ENCODE measurements at regions not wholly inside any gene's neighbourhood (a gene's known extent, or its start where the extent isn't known, plus 50 kb on each side); places are given as distances from the start of the nearest gene placed in this dataset.

DNA sequence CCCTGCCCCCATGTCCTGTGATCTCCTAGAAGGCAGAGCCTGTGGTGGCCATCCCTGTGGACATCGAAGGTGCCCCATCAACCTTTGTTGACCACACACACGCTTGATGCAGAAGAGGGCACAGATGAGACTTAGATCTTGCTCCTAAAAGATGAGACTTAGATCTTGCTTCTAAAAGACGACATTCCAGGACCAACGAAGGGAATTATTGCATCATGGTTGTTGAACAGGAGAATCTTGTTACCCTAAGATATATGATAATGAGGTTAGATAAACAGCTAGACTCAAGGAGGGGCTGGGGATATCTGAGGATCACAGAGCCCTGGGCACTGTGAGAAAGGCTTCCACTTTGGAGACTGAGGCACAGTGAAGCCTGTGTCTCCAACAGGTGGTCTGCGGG lies 91.1 kb upstream of the WSCD2 start:
- DNase-seq = no peak
- ATAC-seq = no peak

DNA sequence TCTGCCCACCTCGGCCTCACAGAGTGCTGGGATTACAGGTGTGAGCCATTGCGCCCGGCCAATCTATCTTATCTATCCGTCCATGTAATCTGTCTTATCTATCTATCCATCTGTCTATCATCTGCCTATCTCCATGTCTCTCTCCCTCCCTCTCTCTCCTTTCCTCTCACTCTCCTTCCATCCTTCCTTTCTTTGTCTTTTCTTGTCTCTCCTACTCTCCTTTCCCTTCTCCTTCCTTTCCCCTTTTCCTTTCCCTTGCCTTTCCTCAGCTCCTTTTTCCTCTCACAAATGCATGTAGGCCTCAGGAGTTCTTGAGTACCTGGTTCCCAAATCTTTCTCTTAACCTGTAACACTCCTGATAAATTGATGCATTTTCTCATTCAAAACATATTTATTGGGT lies 89.3 kb upstream of the WSCD2 start:
- DNase-seq = no peak
- no peak for ATAC-seq

DNA sequence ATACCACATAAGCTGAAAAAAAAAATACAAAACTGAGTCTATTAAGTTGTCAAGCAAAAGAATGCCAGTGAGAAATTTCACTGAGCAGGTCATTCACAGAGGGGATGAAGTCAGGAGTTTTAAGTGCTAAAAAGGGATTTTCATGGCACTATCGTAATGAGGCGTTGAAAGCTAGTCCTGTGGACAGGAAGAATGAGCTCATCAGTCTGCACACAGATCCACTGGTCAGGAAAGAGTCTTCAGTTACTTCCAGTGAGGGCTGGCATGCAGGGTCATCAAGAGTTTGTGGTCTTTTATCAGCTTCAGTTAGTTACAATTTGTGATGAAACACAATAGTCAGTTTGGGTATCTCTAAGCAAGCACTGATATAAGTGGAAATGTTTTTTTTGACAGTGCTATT lies 88.1 kb upstream of the WSCD2 start:
- no peak for ATAC-seq
- no peak for DNase-seq

DNA sequence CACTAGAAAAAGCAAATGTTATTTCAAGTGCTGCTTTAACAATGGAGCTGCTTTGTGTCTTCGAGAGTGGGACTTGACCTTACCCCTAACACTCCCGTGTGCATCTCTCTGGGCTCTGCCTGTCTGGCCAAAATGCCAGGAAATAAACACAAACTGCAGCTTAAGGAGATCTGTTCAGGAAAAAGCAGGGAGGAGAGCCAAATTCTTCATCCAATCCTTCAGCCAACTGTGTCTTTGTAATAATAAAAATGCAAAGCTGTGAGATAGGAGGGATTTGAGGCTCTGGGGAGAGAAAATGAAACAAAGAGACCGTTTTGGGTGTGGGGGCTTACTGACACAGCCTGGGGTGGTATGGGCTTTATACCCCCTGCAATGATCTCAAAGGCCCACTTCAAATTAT lies 85.8 kb upstream of the WSCD2 start:
- no peak for ATAC-seq
- DNase-seq = no peak

DNA sequence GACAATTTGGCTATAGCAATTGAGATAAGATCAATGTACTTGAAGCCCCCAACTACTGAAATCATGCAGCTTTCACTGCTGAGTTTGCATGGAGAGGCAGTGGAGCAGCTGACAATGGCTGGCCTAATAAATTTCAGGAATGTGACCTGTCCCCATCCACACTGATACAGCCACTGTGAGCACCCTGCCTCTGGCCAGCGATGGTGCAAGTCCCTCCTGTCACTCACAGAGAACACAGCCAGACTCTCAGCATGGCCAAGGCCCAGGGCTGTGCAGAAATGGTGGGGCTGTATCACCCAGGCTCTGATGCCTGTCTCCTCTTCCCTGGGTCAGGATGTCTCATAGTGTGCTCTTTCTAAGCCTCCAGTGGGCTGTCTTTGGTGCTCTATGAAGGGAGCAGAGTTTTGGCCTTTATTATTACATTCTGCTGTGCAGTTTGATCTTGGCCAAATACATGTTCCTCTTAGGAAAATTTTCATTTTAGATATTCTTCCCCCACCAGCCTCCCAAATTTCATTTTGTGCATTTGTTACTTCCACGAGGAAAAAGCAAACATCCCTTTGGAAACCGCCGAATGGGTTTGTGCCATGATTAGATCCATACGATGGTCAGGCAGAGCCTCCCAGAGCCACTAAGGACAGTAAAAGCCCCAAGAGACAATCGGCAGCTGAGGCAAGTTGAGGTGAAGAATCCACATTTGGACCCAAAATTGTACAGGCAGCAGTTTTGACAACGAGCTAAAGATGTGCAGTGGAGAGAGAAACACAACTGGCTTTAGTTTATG lies 85.1 kb upstream of the WSCD2 start:
- DNase-seq (no peak), ATAC-seq (no peak)

DNA sequence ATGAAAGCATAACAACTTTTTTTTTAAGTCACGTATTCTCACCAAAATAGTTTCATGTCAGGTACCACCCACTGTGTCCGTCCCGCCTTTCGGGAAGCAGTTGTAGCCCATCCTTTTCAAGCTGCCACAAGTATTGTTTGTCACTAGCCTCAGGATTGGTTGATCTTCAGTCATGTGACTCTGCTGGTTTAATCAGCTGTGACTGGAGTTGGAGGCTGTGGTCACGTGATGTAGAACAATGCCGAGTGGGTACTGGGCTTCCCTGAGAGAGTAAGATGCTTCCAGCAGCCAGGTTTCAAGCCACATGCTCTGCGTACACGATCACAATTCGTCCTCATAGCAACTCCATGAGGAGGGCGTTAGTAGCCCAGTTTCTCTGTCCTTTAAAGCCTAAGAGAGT lies 83.0 kb upstream of the WSCD2 start:
- ATAC-seq (no peak), DNase-seq (no peak)

DNA sequence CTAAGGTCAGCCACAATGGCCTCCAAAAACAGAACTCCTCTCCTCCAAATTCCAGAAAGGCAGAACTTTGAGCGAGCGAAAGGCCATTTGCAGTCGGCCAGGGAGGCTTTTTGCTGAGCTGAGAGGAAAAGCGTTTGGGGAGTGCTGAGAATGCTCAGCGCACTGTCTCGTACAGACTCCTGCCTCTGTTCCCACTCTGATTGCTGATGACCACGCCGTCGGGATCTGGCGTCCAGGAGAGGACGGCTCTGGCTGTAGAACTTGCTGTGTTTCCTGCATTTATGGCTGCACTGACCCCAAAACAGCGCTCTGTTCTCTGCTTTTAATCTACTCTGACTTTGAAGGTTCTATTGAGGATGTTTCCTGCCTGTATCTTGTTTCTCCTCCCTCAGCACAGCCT lies 82.4 kb upstream of the WSCD2 start:
- no peak for ATAC-seq
- no peak for DNase-seq

DNA sequence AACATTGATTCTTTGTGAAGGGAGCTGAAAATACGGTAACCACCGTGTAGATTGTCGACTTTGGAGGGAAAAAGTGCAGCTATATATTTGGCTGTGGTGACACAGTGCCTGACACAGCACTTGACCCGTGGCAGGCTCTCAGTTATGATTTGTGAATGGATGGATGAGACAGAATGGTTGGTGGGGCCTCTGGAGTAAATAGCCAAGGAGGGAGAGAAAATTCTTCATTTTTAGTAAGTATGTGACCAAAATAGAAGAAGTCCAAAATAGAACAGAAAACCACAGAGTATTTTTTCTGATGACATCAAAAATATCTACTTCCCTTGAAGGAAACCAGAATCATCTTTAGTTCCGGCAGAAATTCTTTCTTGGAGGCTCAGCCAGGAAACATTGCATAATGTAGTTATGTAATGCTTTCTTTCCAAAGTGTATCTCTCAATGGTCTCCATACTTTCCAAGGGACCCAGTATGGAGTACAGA lies 82.0 kb upstream of the WSCD2 start:
- no peak for DNase-seq
- no peak for ATAC-seq

DNA sequence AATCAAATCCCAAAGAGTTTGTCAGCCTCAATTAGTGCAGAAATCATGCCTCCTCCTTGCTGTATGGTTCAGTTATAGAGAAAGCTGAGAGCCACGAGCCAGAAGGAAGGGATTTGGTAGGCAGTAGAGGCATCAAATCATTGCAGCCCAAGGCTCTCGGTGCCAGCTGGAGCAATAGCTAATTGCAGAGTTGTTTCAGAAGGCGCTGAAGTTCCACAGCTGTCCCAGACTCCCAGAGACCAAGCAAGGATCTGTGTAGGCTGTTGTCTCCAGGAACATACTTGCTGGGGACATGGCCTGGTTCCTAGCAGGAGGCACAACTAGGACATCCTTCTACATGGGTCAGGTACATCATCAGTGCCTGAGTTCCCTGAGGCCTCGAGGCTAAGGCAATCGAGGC lies 80.4 kb upstream of the WSCD2 start:
- ATAC-seq = no peak

DNA sequence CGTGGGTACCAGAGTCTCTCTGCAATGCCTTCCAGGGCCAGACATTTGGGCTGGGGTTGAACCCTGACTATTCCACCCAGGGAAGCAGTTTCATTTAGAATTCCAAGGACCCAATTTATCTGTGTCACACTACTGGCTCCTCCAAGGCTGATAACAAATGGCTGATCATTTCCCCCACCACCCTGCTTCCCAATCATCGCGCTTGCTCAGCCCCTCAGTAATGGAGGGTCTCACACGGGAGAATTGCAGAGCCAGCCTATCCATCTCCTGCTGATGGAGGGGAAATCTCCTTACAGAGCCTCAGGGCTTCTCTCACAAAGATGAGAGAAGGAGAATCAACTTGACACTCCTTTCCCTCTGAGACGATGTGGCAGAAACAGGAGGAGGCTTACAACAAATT lies 78.4 kb upstream of the WSCD2 start:
- no peak for DNase-seq
- no peak for ATAC-seq

More for the DNA sequence above, 80.4 kb upstream of the WSCD2 start:
- no peak for DNase-seq

DNA sequence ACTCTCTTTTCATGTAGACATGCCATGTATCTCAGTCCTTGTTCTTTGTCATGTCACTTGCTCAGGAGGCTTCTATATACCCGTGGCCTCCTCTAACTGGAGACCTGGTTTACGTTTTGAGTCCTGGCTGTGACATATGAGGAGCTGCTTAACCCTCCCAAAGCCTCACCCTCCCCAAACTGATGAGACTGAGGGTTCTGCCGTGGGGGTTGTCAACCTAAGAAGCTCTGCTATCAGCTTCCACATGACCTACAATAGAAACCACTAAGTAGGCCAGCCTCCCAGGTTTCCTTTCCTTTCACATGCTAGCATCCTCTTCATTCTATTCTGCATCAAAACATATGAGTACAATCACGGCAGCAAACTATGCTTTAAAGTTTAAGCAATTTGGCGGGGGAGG lies 76.8 kb upstream of the WSCD2 start:
- DNase-seq (no peak), ATAC-seq (no peak)

DNA sequence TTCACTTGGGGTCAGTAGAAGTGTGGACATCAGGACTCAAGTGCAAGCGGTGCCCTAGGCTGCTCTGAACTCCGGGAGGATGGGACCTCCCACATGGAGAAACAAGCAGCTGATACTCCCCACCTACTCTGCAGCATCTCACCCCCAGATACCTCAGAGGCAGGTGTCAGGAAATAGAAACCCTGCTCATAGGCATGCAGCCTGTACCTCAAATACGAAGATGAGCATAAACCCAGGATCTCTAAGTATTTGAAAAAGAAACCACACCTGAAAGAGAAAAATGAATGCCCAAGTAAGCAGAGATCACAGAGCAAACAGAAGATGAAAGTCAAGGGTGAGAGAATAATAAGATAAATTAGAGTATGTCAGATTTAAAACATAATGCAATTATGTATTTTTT lies 75.6 kb upstream of the WSCD2 start:
- ATAC-seq = no peak
- DNase-seq = no peak

DNA sequence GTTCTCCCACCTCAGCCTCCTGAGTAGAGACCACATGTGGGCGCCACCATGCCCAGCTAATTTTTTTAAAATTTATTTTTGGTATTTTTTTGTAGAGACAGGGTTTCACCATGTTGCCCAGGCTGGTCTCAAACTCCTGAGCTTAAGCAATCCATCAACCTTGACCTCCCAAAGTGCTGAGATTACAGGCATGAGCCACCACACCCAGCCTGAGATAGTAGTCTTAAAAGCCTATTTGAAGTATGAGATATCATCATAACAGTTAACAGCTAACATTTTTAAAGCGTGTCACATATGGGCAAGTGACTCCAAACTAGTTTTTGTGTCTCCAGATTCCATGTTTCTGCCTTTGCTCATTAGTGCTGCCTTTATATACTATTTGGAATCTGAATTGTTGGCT lies 74.6 kb upstream of the WSCD2 start:
- DNase-seq (no peak), ATAC-seq (no peak)

DNA sequence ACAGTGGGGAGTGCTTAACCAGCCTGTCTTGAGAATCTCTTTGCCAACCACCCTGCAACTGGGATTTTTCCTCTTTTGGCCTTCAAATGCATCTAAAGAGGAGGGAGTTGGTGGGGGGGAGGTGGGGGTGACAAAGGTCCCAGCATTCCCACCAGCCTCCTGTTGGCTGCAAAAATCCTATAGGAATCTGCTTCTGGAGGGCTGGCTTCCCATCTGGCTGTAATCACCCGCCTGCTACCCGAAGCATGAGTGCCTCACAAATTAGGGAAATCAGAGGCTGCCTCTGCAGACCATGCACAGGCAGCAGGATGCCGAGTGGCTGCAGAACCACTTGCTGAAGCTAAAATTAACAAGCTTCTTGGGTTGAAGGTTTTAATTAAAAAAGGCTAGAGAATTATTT lies 73.9 kb upstream of the WSCD2 start:
- DNase-seq (no peak), ATAC-seq (no peak)

DNA sequence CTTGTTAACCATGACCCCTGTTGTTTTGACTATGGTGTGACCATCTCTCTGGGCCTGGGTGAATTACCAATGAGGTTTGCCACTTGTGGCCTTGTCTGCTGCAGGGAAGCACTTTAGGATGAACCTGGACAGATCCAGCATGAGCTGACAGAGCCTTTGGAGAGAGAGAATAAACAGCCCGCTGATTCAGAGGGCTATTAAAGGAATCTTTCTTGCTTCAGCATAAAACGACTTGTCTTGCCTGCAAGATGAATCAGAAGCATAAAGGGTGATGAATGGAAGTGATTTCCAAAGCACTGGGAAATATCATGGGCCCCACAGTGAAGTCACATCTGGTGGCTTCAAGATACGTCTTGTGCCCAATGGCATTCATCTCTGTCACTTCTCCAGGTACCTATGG lies 69.0 kb upstream of the WSCD2 start:
- DNase-seq = no peak
- ATAC-seq = no peak

DNA sequence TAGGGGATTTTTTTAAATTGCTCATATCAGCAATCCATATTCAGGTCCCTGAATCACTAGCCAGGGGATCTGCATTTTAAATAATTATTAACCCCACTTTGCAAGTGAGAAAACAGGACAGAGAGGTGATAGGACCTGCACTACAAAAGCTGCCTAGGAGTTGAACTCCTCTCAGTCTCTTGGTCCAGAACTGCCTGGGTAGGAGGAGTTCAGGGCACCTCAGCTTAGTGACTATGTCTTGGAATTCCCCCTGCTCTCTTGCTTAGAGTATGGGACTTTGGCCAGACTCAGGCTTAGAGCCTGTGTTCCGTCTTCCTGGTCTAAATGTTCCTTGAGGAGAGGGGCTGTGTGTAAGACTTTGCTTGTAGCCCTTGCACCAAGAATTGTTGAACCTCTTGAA lies 68.2 kb upstream of the WSCD2 start:
- no peak for DNase-seq
- no peak for ATAC-seq

DNA sequence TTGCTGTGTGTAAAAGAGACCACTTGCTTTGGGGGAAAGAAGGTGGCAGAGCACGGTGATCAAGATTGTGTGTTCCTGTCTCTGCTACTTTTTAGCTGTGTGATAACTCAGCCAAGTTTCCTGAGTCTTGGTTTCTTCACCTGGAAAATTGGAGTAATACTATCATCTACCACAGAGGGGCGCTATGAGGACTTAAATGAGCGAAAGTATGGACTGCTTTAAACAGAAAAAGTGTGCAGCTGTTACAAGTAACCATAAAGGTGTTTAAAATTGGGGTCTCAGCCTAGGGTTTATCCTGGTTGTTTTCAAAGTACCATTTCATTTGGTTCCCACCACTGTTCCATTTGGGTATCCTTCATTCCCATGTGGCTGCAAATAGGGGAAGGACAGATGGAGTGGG lies 65.9 kb upstream of the WSCD2 start:
- DNase-seq = no peak
- no peak for ATAC-seq

DNA sequence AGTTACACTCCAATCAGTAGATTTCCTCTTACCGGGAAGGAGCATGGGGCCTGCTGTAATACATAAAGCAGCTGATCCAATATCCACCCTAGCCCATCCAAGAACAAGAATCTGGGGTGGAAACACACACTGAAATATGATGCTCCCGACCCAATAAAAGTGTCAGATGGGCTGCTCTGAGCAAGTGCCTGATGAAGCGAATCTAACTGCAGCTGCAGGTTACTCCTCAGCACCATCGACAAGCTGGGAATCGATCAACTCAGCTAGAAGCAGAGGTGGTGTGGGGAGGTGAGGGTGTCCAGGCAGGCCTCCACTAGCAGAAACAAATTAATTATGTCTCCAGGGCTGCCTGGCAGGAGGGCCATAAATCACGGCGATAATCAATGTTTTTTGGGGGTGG lies 64.0 kb upstream of the WSCD2 start:
- ATAC-seq (no peak), DNase-seq (no peak)

DNA sequence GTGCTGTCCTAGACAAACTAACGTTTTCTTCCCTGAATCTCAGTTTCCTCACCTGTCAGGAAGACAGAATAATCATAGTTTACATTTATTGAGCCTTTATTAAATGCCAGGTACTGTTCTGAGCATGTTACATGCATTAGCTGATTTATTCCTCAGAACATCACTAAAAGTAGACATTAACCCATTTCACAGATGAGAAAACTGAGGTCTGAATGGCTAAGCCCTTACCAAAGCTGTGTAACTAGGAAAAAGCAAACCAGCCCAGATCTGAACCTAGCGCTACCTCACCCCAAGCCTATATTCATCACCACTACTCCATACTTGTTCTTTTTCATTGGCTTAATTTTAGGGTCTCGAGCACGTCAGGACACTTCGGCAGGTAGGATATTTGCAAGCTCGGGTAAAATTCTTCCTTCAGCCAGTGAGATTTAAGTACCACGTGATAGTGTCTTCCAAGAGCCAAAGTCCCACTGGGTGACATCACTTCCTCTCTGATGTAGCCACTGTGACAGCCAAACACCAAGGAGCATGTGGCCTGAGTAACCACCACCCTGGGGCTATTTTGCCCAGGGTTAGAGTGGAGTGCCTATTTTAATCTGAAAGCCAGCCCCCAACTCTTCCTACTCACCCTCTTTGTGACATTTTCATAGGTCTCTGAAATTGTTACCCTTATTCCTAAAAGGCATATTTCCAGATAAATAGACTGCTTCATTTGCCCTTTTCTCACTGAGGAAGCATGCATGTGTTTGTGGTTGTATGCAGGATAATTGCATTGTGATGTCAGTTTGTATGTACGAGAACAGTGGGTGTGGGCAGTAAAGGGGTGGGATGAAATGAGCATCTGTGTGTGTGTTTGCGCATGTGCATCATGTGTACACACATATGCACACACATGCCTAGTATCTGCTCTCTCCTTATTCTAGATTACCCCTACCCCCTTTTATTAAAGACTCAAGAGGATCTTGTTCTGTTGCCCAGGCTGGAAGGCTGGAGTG lies 62.2 kb upstream of the WSCD2 start:
- no peak for DNase-seq
- ATAC-seq = no peak

DNA sequence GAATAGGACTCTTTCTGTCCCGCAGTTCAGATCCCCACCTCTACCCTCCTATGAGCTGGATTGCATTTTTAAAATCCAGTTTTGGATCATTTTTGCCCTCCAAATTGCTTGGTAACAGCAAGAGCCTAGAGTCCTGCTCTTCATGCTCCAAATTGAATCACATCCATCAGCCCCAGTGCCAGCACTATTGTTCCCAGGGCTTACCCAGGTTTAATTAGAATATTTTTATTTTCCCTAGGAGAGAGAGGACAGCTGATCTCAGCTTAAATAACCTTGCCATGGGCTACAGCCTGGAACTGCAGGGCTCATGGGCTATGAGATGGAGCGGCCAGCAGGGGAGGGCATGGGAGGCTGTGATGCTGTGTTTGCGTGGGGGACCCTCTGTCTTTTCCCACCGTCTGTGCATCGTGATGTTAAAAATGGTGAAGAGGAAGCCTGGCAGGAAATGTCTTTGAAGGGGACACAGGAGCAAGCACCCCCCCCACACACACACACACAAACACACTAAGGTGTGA lies 59.4 kb upstream of the WSCD2 start:
- ATAC-seq (no peak), DNase-seq (no peak)

DNA sequence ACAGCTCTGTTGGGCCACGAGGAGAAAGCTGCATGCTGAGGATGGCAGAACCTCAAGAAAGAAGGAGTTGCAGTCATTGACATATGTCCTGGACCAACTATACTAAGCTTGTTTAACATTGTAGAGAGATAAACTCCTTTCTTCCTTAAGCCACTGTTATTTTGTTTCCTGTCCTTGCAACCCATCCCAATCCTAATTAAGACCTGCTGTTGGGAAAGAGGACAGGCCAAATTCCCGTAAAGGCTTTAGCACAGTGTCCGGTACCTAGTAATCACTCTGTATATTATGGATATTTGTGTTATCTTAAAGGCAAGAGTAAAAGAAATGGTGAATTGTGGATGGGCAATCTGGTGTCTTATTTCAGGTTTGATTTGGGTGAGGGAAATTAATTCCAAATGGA lies 53.5 kb upstream of the WSCD2 start:
- DNase-seq = no peak
- no peak for ATAC-seq

DNA sequence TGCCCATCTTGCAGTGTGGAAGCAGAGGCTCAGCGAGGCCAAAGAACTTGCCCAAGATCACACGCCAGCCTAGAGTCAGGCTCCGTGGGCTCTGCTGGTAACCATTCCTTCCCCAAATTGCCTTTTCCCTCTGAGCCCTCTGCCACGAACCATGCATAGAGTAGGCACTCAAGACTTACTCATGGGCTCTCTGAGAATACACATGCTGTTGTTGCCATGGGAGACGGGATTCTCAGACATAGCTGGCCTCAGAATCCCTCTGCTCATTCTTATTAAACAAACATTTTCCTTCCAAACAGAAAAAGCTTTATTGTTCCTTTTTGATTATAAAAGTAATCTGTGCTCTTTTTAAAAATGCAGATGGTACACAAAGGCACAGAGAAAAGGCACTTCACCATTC lies 52.5 kb upstream of the WSCD2 start:
- DNase-seq (no peak), ATAC-seq (no peak)

DNA sequence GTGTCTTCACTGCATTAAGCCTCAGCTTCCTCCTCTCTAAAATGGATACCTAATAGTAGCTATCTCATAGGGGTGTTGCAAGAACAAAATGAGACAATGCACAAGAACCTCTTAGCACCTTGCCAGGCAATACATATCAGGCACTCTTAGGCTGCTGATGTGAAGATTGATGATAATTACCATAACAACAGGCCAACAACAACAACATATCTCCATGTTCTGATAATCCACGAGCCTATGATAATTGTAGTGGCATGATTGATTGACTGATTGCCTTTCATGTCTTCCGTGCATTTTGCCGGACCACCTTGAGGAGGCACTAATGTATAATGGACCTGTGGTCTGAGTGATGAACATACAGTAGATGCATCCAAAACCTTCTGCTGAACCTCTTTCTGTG lies 50.7 kb upstream of the WSCD2 start:
- no peak for DNase-seq
- ATAC-seq = no peak

All from stimulated activated naive CD8-positive, alpha-beta T cell treated with anti-CD3 and anti-CD28 coated beads, Interleukin-15, Interleukin-2, amounts not matched to agents 100 U/mL and 50 U/mL, for 24 hours (primary cell).